Fibroblast of lung (primary cell): ENCODE measurements at regions not wholly inside any gene's neighbourhood (a gene's known extent, or its start where the extent isn't known, plus 50 kb on each side); places are given as distances from the start of the nearest gene placed in this dataset.
A peak's percentile ranks its signal among the peaks of the same experiment; 100 is the strongest.

ENCODE experiments used
- DNase-seq, 2 donors: peaks; one replicate each; pipeline versions ENCODE4 v3.0.0 to v3.0.0-alpha.2; 2010; ENCODE audit warnings: low read depth in 2 of 2
- H2AFZ ChIP-seq: 2 replicates; pipeline ENCODE4 v1.5.1; 2012; ENCODE audit warnings: low read length, control low read depth, inconsistent platforms
- H3K27ac ChIP-seq: 2 replicates; pipeline ENCODE4 v1.5.1; 2011; ENCODE audit warnings: low read length, control low read depth; ENCODE audit not compliant: insufficient read depth
- H3K27me3 ChIP-seq: 2 replicates; pipeline ENCODE4 v1.5.1; 2011; ENCODE audit warnings: mild to moderate bottlenecking, low read length; ENCODE audit not compliant: control insufficient read depth, insufficient read depth
- H3K36me3 ChIP-seq: 2 replicates; pipeline ENCODE4 v1.5.1; 2011; ENCODE audit warnings: low read length; ENCODE audit not compliant: control insufficient read depth, insufficient read depth
- H3K4me1 ChIP-seq: 2 replicates; pipeline ENCODE4 v1.5.1; 2011; ENCODE audit warnings: low read length; ENCODE audit not compliant: control insufficient read depth, insufficient read depth; ENCODE audit errors: extremely low read depth
- H3K4me2 ChIP-seq: 2 replicates; pipeline ENCODE4 v1.5.1; 2011; ENCODE audit warnings: low read length, control low read depth; ENCODE audit not compliant: insufficient read depth; ENCODE audit errors: extremely low read depth
- H3K4me3 ChIP-seq, 4 experiments: fragments of 200-600 bp in 1 of 4; sonication (generic) in 1 of 4; replicated peaks in 1 of 4; 2 replicates each; pipeline ENCODE4 v1.5.1; 2011 to 2016; ENCODE audit warnings: low read length in 4 of 4, low read depth in 3 of 4, mild to moderate bottlenecking in 3 of 4, control low read depth in 2 of 4, inconsistent platforms in 1 of 4, mixed read lengths in 1 of 4; ENCODE audit not compliant: insufficient read depth in 1 of 4; ENCODE audit errors: control extremely low read depth in 1 of 4
- H3K79me2 ChIP-seq: 2 replicates; pipeline ENCODE4 v1.5.1; 2012; ENCODE audit warnings: mild to moderate bottlenecking, low read length, inconsistent platforms; ENCODE audit not compliant: control insufficient read depth, insufficient read depth
- H3K9ac ChIP-seq: 2 replicates; pipeline ENCODE4 v1.5.1; 2011; ENCODE audit warnings: mild to moderate bottlenecking, low read length, control low read depth; ENCODE audit not compliant: insufficient read depth
- H3K9me3 ChIP-seq: 2 replicates; pipeline ENCODE4 v1.5.1; 2012; ENCODE audit warnings: low read depth, low read length; ENCODE audit not compliant: control insufficient read depth, insufficient read depth
- H4K20me1 ChIP-seq: 2 replicates; pipeline ENCODE4 v1.5.1; 2011; ENCODE audit warnings: low read length; ENCODE audit not compliant: control insufficient read depth, insufficient read depth; ENCODE audit errors: extremely low read depth
- CTCF ChIP-seq, 2 donors: IDR thresholded peaks in 1 of 2; conservative IDR thresholded peaks in 1 of 2; 1 replicate in 1 of 2; 2 replicates in 1 of 2; pipeline ENCODE4 v1.5.1; 2011 to 2012; ENCODE audit warnings: low read length in 2 of 2, control low read depth in 1 of 2, inconsistent platforms in 1 of 2, low read depth in 1 of 2, mild to moderate bottlenecking in 1 of 2
- EZH2 ChIP-seq: IDR thresholded peaks from 2 replicates; pipeline ENCODE4 v1.5.1; 2012; ENCODE audit warnings: low read length, control low read depth, mild to moderate bottlenecking; ENCODE audit errors: missing control alignments

- H4K20me1 ChIP-seq: no peaks in the 10 kb centered on the region
- no peak overlapping the region for H2AFZ ChIP-seq
- no peak overlapping the region for H3K4me3 ChIP-seq
- H3K79me2 ChIP-seq: no peaks in the 10 kb centered on the region
- no peaks in the 10 kb centered on the region for H3K27me3 ChIP-seq
- TF ChIP-seq EZH2 (no peak), CTCF (conservative IDR thresholded peaks at IDR 0.05 in 1 of 2, IDR thresholded peaks at IDR 0.05 in 1 of 2; ENCODE audit: low read depth in 1 of 2, low read length in 2 of 2) (no peak)
- H3K4me2 ChIP-seq: no peak overlapping the region
- DNase-seq: peak in 1 of 2 donors; percentile 50
- no peaks in the 10 kb centered on the region for H3K4me1 ChIP-seq
- H3K27ac ChIP-seq: no peak overlapping the region
- no peaks in the 10 kb centered on the region for H3K9me3 ChIP-seq
- H3K9ac ChIP-seq: no peak overlapping the region
- H3K36me3 ChIP-seq: no peaks in the 10 kb centered on the region
Measured at GRCh38 chr16:64122177-64122576, 999.7 kb downstream of the CDH11 start.

- TF ChIP-seq CTCF (conservative IDR thresholded peaks at IDR 0.05 in 1 of 2, IDR thresholded peaks at IDR 0.05 in 1 of 2; ENCODE audit: low read depth in 1 of 2, low read length in 2 of 2) (no peak), EZH2 (no peak)
- no peaks in the 10 kb centered on the region for H3K9me3 ChIP-seq
- H3K36me3 ChIP-seq: no peaks in the 10 kb centered on the region
- H3K4me2 ChIP-seq: no peak overlapping the region
- H3K9ac ChIP-seq: no peak overlapping the region
- no peaks in the 10 kb centered on the region for H3K27me3 ChIP-seq
- H3K4me1 ChIP-seq: no peaks in the 10 kb centered on the region
- no peak overlapping the region for H2AFZ ChIP-seq
- no peak overlapping the region for H3K27ac ChIP-seq
- no peaks in the 10 kb centered on the region for H4K20me1 ChIP-seq
- H3K4me3 ChIP-seq: no peak overlapping the region
- no peaks in the 10 kb centered on the region for H3K79me2 ChIP-seq
- DNase-seq: peak; percentile 2 to 74
Measured at GRCh38 chr16:64121473-64121872, 1000.4 kb downstream of the CDH11 start.

- Histone ChIP-seq H3K4me1 (no peaks in the 10 kb centered on the region), H4K20me1 (no peaks in the 10 kb centered on the region), H3K27me3 (no peaks in the 10 kb centered on the region), H3K4me2 (no peak overlapping the region), H3K9me3 (no peaks in the 10 kb centered on the region), H3K79me2 (no peaks in the 10 kb centered on the region), H3K36me3 (no peaks in the 10 kb centered on the region), H3K27ac (no peak overlapping the region), H2AFZ (no peak overlapping the region), H3K4me3 (no peak overlapping the region), H3K9ac (no peak overlapping the region)
- DNase-seq: no peak
- TF ChIP-seq CTCF (conservative IDR thresholded peaks at IDR 0.05 in 1 of 2, IDR thresholded peaks at IDR 0.05 in 1 of 2; ENCODE audit: low read depth in 1 of 2, low read length in 2 of 2) (no peak), EZH2 (no peak)
Measured at GRCh38 chr16:64116151-64116550, 1005.7 kb downstream of the CDH11 start.
